Right cardiac atrium (tissue), 5 donors: ENCODE measurements at regions not wholly inside any gene's neighbourhood (a gene's known extent, or its start where the extent isn't known, plus 50 kb on each side); places are given as distances from the start of the nearest gene placed in this dataset.

Experiments used
- ATAC-seq, 2 donors: fragments of 200-7000 bp; cut with Tn5 transposase; one replicate each; pipeline versions ENCODE4 v1.8.0 to v1.9.1; 2020; ENCODE audit warnings: moderate library complexity in 2 of 2, mild to moderate bottlenecking in 1 of 2
- DNase-seq, 3 donors: peaks; one replicate each; pipeline ENCODE4 v3.0.0-alpha.2; 2020
- H3K27ac ChIP-seq: one replicate; pipeline ENCODE4 v1.5.1; 2013; ENCODE audit warnings: mild to moderate bottlenecking, low read length, control low read depth, moderate library complexity
- H3K27me3 ChIP-seq: one replicate; pipeline ENCODE4 v1.6.1; 2013; ENCODE audit not compliant: control insufficient read depth, insufficient read depth
- H3K4me1 ChIP-seq: one replicate; pipeline ENCODE4 v1.6.1; 2013; ENCODE audit warnings: low read length; ENCODE audit not compliant: control insufficient read depth, insufficient read depth
- H3K4me3 ChIP-seq: one replicate; pipeline ENCODE4 v1.5.1; 2013; ENCODE audit warnings: low read length, control low read depth
- H3K9me3 ChIP-seq: one replicate; pipeline ENCODE4 v1.6.1; 2013; ENCODE audit warnings: low read length; ENCODE audit not compliant: control insufficient read depth
- whole genome bisulfite sequencing: extraction: QIAGEN DNeasy Blood & Tissue Kit; methylation state at CpG from one replicate; pipeline ENCODE4 v1.1.7; 2013; 5-methylcytosine and 5-hydroxymethylcytosine counted together
- intact Hi-C, 4 donors: fragments of 100-400 bp; cut with DNase I; formaldehyde crosslinking; loops; one replicate each; pipeline versions ENCODE4 v1.11.0 to v1.14.0; 2022 to 2023
- donor health status: healthy with polysubstance abuse.
- donor health status: DM: no; HTN: yes; CAD: no.
- donor health status: DM: no; HTN: no; CAD: no.
- donor health status: DM: no; HTN: yes; CAD: no; lungs with severe emphysema.
- donor health status: DM: yes; HTN: yes; CAD: no.

GRCh38 chr5:89451263-89451662, 568.3 kb upstream of the MEF2C start:
- Histone ChIP-seq H3K27ac (no peak overlapping the region), H3K4me3 (no peak overlapping the region), H3K4me1 (no peaks in the 10 kb centered on the region), H3K27me3 (no peaks in the 10 kb centered on the region), H3K9me3 (no peaks in the 10 kb centered on the region)
- DNase-seq (no peak), ATAC-seq (no peak)
- intact Hi-C loops: no loop called here

- 92% methylated on average over 1 of the region's 1 CpG for WGBS
- H3K27me3 ChIP-seq: no peaks in the 10 kb centered on the region
- intact Hi-C loops: no loop called here
These were observed 567.2 kb upstream of the MEF2C start for GRCh38 chr5:89450149-89450538.

GRCh38 chr5:89449392-89450148, 566.6 kb upstream of the MEF2C start:
- no peak for ATAC-seq

More at GRCh38 chr5:89450149-89450538, 567.2 kb upstream of the MEF2C start:
- Histone ChIP-seq H3K4me3 (no peak overlapping the region), H3K27ac (no peak overlapping the region), H3K4me1 (no peaks in the 10 kb centered on the region), H3K9me3 (no peaks in the 10 kb centered on the region)
- ATAC-seq (no peak), DNase-seq (no peak)

GRCh38 chr5:89447027-89447426, 564.0 kb upstream of the MEF2C start:
- H3K9me3 ChIP-seq: no peaks in the 10 kb centered on the region
- WGBS: 80% methylated on average over 3 of the region's 3 CpGs
- DNase-seq: no peak
- intact Hi-C loops: no loop called here
- H3K4me1 ChIP-seq: no peaks in the 10 kb centered on the region
- H3K27ac ChIP-seq: no peak overlapping the region
- no peaks in the 10 kb centered on the region for H3K27me3 ChIP-seq
- no peak for ATAC-seq
- no peak overlapping the region for H3K4me3 ChIP-seq

More at GRCh38 chr5:89449392-89450148, 566.6 kb upstream of the MEF2C start:
- WGBS: 79% methylated on average over 3 of the region's 3 CpGs
- DNase-seq: no peak
- intact Hi-C loops: no loop called here
- Histone ChIP-seq H3K27me3 (no peaks in the 10 kb centered on the region), H3K9me3 (no peaks in the 10 kb centered on the region), H3K27ac (no peak overlapping the region), H3K4me1 (no peaks in the 10 kb centered on the region), H3K4me3 (no peak overlapping the region)

GRCh38 chr5:89445106-89445745, 562.2 kb upstream of the MEF2C start:
- H3K27me3 ChIP-seq: no peaks in the 10 kb centered on the region
- no peak overlapping the region for H3K27ac ChIP-seq
- H3K4me1 ChIP-seq: no peaks in the 10 kb centered on the region
- H3K9me3 ChIP-seq: no peaks in the 10 kb centered on the region
- ATAC-seq (no peak), DNase-seq (peak in 2 of 3 donors; percentile 8 to 11)
- WGBS: 93% methylated on average over 5 of the region's 5 CpGs
- intact Hi-C loops: no loop called here
- H3K4me3 ChIP-seq: no peak overlapping the region

GRCh38 chr5:89444088-89444487, 561.1 kb upstream of the MEF2C start:
- Histone ChIP-seq H3K4me1 (no peaks in the 10 kb centered on the region), H3K9me3 (no peaks in the 10 kb centered on the region), H3K4me3 (no peak overlapping the region), H3K27me3 (no peaks in the 10 kb centered on the region), H3K27ac (no peak overlapping the region)
- WGBS: 66% methylated on average over 3 of the region's 3 CpGs
- ATAC-seq (no peak), DNase-seq (no peak)
- intact Hi-C loops: no loop called here

- intact Hi-C loops: no loop called here
- WGBS: 67% methylated on average over 1 of the region's 1 CpG
- Histone ChIP-seq H3K27me3 (no peaks in the 10 kb centered on the region), H3K4me1 (no peaks in the 10 kb centered on the region), H3K4me3 (no peak overlapping the region), H3K27ac (no peak overlapping the region), H3K9me3 (no peaks in the 10 kb centered on the region)
- DNase-seq (no peak), ATAC-seq (no peak)
These were observed 560.5 kb upstream of the MEF2C start for GRCh38 chr5:89443508-89443907.

- no peak overlapping the region for H3K27ac ChIP-seq
- no peaks in the 10 kb centered on the region for H3K4me1 ChIP-seq
- H3K9me3 ChIP-seq: no peaks in the 10 kb centered on the region
- no peak for ATAC-seq
- no peaks in the 10 kb centered on the region for H3K27me3 ChIP-seq
- no peak overlapping the region for H3K4me3 ChIP-seq
- DNase-seq: no peak
- intact Hi-C loops: no loop called here
These were observed 559.0 kb upstream of the MEF2C start for GRCh38 chr5:89441965-89442364.

GRCh38 chr5:89440670-89441069, 557.7 kb upstream of the MEF2C start:
- Histone ChIP-seq H3K4me1 (no peaks in the 10 kb centered on the region), H3K27me3 (no peaks in the 10 kb centered on the region), H3K9me3 (no peaks in the 10 kb centered on the region), H3K27ac (no peak overlapping the region), H3K4me3 (no peak overlapping the region)
- intact Hi-C loops: no loop called here
- DNase-seq: no peak
- no peak for ATAC-seq
- WGBS: 73% methylated on average over 2 of the region's 2 CpGs

GRCh38 chr5:89437450-89438435, 554.8 kb upstream of the MEF2C start:
- no peak overlapping the region for H3K4me3 ChIP-seq
- no peaks in the 10 kb centered on the region for H3K9me3 ChIP-seq
- 53% methylated on average over 4 of the region's 4 CpGs for WGBS
- no peaks in the 10 kb centered on the region for H3K27me3 ChIP-seq
- intact Hi-C loops: no loop called here
- DNase-seq (no peak), ATAC-seq (no peak)
- no peaks in the 10 kb centered on the region for H3K4me1 ChIP-seq
- H3K27ac ChIP-seq: no peak overlapping the region

- H3K27ac ChIP-seq: no peak overlapping the region
- no peaks in the 10 kb centered on the region for H3K4me1 ChIP-seq
- DNase-seq (no peak), ATAC-seq (no peak)
- 80% methylated on average over 3 of the region's 3 CpGs for WGBS
- H3K9me3 ChIP-seq: no peaks in the 10 kb centered on the region
- H3K27me3 ChIP-seq: no peaks in the 10 kb centered on the region
- H3K4me3 ChIP-seq: no peak overlapping the region
- intact Hi-C loops: no loop called here
These were observed 553.5 kb upstream of the MEF2C start for GRCh38 chr5:89436464-89436863.
